M059J (cell line): ENCODE measurements at regions not wholly inside any gene's neighbourhood (a gene's known extent, or its start where the extent isn't known, plus 50 kb on each side); places are given as distances from the start of the nearest gene placed in this dataset.

Experiments used
- DNase-seq: peaks from one replicate; pipeline ENCODE4 v3.0.0-alpha.2; 2012; ENCODE audit warnings: low read depth

DNA sequence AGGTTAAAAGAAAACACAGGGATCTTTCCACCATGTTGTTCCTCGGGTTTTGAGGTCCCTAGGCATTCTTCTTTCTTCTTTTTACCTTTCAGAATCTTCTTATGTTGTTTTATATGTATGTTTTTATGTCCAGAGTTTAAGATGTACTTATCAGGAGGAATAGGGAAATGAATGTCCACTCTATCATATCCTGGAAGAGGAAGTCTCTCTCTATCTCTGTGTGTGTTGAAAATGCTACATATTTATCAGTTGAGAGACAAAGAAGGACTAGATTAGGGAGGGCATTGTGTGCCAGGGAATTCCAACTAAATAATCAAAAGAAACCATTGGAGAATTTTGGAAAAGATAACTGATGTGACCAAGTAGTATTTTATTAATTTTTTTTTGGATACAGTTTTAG, 200.5 kb upstream of the POT1 start:
- DNase-seq = no peak

DNA sequence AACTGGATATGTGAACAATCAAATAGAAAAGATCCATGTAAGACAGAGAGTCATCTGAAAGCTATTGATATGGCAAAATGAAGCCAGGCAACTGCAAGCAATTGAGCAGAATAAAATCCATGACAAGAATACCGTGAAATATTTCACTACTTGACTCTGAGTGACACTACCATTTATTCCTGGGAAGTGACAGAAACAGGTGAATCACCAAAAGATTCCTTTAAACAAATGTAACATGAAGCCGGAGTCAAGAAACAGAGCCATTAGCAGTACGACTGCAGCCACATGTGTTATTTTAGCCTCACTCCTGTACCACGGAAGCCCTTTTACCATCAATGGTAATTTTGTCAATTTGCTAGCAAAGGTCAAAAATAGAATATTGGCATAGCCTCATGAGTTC, 197.7 kb upstream of the POT1 start:
- no peak for DNase-seq

DNA sequence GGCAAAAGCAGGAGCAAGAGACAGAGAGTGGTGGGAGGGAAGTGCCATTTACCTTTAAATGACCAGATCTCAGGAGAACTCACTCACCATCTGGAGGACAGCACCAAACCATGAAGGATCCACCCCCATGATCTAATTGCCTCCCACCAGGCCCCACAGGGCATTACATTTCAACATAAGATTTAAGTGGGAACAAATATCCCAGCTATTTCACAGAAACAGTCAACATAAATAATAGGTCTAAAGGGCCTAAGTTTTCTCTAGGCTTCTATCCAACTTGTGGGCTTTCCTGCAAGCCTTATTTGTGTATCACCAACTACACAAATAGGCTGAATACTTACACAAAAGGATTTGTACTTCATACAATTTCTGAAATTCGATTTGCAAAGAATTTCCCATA, 196.8 kb upstream of the POT1 start:
- no peak for DNase-seq

DNA sequence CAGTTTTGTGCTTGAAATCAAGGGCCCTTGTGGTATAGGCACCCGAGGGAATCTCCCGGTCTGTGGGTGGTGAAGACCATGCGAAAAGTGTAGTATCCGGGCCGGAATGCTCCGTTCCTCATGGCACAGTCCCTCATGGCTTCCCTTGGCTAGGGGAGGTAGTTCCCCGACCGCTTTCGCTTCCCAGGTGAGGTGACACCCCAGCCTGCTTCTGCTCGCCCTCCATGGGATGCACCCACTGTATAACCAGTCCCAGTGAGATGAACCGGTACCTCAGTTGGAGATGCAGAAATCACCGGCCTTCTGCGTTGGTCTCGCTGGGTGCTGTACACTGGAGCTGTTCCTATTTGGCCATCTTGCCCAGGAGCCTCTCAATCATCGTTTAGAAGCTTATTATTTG, 195.7 kb upstream of the POT1 start:
- no peak for DNase-seq

DNA sequence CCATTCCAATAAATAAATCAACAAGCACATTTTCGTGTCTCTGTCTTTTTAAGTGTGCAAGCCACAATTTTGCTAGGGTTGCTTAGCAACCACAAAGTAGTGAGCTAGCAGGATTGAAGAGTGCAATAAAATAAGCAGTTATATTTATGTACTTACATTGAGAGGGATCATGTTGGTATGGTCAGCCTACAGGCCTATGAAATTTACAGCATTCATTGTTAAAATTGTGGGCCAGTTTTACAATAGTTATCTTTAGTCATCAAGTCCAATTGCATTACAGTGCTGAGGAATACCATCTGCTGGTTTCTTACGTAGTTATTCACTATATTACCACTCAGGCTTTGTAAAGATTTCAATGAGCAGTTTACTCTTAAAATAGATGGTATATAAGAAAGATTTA, 192.5 kb upstream of the POT1 start:
- DNase-seq = no peak

DNA sequence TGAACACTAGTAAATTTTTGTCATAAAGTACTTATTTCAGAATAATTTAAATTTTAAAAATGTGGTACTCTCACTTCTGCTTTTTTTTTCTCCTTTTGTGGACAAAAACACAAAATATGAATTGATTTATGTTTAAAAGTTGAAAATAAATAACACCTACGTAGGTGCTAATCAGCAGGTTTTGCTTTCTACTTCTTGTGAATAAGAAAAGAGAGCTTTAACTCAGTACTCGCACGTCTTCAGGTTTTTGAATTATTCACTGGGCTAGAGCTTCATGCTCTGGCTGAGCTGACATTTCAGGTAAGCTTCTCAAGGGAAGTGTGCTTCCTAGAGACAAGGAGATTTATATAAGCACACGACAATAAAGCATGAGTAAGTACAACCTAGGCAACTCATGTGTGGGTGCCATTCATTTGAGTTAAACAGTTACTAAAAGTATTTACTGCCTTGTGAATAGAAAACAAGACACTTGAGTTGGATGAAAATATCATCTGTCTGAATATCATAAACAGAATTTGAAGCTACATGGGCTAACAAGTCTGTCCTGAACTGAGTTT, 190.0 kb upstream of the POT1 start:
- DNase-seq = no peak

DNA sequence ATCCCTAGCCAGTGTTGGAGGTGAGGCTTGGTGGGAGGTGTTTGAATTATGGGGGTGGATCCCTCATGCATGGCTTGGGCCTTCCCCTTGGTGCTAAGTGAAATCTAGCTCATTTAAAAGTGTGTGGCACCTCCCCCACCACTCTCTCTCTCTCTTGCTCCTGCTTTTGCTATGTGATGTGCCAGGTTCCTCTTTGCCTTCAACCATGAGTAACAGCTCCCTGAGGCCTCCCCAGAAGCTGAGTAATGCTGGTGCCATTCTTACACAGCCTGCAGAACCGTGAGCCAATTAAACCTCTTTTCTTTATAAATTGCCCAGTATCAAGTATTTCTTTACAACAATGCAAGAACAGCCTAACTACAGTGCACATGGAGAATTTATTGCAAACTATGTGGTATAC, 188.8 kb upstream of the POT1 start:
- DNase-seq = no peak

DNA sequence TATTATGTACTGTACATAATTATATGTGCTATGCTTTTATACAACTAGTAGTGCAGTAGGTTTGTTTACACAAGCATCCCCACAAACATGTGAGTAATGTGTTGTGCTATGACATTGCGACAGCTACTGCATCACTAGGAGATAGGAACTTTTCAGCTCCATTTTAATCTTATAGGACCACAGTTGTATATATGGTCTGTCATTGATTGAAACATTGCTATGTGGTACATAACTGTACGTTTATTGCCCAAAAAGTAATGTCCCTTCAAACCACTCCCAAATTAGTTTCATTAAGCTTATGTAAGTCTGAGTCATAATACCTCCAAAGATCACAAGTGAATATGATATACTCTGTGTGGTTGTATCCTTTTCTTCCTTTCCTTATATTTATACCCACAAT, 183.2 kb upstream of the POT1 start:
- DNase-seq = no peak

DNA sequence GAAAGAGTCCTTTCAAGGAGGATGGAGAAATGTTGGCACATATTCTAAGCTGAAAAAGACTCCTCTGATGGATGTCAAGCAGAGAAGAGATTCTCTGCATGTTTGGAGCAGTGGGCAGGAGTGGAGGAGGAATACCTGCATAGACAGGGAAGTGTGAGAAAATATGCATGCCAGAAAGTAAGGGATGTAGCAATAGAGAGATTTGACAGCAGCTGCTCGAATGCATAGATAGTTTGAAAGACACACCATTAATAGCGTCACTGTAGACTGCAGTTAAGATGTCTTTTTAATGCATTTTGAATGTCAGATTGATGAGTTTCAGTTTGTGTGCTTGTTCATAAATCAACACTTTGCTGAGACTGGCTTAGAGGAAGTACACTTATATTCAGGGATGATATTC, 169.9 kb upstream of the POT1 start:
- DNase-seq = no peak

DNA sequence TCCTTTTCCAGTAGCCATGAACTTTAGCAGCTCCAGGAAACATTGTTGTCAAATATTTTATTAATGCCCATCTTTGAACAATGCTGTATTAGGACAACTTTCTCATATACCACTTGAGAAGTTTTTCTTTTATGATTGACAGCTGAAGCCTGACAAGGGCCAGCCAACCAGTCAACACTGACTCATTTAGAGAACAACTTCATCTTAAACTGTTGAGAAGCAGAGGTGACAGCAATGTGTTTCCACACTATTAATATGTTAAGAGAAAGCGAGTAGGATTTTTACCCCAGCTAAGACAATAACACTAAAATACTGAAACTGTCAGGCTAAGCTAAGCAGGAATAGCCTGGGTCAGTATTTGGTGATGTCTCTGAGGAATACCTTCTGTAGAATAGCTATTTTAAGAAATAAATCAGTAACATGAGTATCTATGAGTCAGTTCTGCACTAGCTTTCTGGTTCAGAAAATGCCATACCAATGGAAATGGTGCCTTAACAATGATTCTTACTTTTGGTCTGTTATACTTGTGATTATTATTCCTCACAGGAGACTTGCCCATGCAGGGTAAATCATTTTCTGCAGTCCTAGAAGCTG, 168.8 kb upstream of the POT1 start:
- no peak for DNase-seq

DNA sequence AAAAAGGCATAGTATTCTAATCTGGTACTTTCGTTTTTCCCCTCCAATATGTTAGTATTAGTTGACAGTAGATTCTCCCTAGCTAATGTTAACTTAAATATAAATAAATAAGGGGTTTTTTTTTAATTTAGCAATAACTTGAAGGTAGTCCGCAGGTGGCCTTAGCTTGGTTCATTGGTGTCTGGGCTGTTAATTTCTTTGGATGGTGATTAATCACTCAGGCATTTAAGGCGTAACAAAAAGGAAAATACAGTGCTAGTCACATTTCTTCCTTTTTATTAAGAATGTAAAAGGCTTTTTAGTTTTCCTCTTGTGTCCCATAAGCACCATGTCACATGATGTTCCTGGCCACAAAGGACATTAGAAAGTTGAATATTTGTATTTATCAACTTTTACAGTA, 161.0 kb upstream of the POT1 start:
- DNase-seq = peak; percentile 6

DNA sequence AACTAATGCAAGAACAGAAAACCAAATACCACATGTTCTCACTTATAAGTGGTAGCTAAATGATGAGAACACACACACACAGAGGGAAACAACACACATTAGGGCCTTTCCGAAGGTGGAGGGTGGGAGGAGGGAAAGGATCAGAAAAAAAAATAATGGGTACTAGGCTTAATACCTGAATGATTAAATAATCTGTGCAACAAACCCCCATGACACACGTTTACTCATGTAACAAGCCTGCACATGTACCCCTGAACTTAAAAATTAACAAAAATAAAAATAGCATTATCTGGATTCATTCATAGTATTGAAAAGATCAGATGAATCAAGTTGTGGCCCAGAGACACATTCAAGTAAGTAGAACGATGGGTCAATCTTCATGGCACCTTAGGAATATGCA, 159.5 kb upstream of the POT1 start:
- DNase-seq = no peak

DNA sequence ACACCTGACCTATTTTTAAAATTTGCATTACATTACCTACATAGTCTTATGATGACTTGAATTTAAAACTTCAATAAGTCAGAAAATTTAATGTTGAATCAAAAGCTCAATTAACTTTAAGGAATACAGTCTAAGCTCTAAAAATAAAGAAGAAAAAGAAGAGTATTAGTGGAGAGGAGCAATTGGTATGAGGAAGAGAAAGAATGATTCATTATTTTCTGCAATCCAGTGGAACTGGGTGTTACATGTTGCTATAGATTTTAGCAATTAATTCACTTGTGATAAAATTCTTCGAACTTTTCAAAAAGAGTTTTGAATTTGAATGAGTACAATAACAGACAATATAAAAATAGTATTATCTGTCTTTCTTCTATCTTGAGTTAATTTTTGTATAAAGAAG, 158.9 kb upstream of the POT1 start:
- no peak for DNase-seq

DNA sequence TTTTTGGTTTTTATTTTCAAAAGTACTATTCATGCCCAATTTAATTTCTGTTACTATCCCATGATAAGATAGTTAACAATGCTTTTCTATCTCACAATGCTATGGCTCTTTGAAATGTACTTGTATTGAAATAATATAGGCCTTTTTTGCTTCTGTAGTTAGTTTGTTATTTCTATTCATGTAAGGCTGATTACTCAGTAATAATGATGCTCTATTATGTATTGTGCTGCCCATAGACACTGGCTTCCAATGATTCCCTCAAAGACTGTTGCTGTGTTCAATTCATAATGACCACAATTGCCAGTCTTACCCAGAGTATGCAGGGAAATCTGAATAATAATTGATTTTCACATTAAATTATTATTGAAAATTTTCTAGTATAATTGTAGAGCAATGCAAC, 155.5 kb upstream of the POT1 start:
- DNase-seq = no peak

DNA sequence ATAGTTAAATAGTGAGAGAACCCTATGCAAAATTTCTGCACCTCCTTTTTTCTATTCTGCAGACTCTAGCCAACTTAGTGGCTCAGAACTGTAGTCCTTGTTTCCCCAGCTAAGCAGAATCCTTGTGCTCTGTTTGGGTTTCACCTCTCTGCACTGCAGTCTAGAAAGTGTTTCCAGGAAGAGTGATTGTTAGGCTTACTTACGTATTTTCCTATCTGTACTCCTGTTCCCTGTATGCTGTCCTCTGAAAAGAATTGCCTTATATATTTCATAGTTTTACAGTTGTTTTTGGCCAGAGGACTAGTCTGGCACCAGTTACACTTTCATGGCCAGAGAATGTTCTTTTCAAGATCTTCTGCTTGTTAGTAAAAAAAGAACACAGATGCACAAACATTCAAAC, 154.6 kb upstream of the POT1 start:
- no peak for DNase-seq

DNA sequence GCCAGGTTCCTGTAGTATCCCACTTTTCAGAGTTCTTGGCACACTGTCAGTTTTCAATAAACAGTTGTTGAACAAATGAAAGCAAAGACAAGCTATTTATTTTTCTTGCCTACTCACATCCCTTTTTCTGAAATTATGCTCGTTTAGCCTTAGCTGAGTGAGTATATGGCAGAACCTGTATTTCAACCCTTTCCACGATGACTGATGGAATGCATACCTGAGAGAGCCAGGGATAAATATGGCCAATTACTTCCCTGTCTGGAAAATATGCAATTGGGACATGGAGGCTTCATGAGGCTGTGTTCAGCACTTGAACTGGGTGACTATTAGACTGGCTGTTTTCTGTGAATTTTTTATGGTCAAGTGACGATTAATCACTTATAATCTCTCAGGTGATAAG, 144.5 kb upstream of the POT1 start:
- DNase-seq = no peak

DNA sequence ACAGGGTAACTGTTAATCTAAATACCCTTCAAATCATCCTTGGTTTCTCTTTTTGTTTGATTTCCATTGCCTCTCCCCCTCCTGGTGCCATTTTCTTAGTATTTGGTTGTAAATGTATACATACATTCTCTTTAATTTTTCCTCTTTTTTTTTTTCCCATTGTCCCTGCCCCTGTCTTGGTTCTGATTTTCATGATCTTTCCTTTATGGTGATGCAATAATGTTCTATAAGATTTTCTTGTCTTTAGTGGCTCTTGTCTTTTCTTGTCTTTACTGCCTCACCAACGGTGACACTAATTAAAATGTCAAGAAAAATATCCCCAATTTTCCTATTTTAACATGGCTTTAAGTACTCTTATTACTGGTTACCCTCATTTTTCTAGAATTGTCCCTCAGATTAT, 135.9 kb upstream of the POT1 start:
- no peak for DNase-seq

DNA sequence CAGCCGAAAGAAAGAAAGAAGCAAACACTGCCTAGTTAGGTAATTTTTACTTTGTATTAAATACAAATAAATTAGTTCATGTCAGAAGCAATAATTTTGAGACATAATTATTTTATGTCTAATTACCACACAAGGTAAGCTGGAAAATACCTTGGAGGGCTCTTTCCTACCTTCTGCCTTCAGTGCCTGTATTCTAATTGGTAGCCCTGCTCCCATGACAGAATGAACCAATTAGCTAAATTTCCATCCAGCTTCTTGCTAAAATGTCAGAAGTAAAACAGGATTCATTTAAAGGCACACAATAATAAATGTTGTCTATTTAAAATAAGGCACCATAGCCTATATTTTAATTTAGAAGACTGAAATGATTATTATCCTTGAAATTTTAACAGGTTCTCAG, 135.4 kb upstream of the POT1 start:
- DNase-seq = no peak

DNA sequence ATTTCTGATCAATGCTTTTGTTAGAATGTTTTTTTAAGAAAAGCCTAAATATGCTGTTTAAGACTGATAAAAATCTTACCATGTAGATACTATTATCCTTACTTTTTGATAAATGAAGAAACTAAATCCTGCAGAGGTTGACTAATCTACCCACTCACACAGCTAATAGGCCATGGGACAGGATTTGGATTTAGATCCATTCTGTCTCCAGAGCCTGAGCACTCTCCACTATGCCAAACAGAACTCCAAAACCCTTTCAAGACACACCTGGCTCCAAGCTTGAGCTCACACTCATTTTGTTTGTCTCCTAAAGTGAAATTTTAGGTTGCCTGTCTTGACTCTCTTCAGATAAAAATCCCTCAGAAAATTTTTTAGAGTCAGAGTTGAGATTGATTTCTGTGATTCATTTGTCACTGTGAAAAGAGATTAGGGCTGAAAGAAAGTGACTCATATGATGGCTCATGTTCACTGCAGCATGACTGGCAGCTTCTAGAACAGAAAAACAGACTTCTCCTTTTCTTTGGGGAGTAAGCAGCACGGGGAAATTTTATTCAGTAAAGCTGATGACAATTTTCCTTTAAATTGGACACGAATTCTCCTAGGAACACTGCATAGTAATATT, 132.3 kb upstream of the POT1 start:
- peak; percentile 72 for DNase-seq

DNA sequence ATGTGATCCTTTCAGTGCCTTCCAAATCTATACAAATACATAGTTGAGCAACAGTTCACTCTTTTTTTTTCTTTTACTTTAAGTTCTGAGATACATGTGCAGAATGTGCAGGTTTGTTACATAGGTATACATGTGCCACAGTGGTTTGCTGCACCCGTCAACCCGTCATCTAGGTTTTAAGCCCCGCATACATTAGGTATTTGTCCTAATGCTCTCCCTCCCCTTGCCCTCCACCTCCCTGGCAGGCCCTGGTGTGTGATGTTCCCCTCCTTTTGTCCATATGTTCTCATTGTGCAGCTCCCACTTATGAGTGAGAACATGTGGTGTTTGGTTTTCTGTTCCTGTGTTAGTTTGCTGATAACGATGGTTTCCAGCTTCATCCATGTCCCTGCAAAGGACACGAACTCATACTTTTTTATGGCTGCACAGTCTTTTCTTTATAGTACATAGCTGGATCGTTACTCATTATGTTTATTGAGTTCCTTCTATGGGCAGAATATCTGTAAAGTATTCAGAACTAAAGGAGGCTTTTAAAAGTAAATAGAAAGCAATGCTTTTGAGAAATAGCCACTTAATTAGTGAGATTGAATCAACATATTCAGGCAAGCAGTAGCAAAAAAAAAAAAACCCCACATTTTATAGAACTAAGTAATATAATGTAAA, 131.6 kb upstream of the POT1 start:
- DNase-seq = peak; percentile 22

DNA sequence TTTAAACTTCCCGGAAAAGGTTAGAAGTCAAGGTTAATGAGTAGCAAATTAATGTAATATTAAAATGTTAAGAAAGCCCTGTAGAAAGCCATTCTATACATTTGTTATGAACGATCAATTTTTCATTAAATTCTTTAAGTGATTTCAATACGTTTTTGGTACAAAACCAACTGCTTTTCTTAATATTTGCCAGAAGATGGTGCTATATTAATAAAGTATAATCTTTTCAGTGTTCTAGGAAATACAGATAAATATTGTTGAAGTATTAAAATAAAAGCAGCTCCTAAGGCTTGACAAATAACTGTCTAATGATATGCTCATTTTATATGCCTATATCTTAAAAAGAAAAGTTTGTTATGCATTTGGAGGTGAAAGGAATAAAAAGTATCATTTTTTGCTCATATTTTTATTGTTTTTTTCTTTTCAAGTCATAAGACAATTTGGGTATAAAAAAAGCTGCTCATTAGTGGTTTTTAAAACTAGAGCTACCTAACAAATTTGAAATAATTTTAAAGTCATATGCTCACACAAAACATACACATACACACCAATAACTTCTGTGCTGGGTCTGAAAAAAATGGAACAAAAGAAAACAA, 130.3 kb upstream of the POT1 start:
- no peak for DNase-seq

DNA sequence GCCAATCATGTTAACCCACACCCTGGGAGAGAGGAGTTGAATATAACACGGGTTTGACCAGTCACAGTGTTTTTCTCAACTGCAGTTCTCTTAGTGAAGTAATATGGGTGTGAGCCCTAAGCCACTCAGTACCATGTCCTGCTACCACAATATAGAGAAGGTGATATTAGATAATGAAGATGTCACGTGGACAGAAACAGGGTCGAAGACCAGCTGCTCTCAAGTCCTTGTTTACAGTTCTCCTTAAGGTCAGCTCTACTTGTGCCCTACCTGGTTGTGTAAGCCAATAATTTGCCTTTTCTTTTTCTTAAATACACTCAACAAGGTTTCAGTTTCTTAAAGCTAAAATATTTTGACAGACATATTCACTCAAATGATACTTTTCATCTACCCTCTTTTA, 128.3 kb upstream of the POT1 start:
- no peak for DNase-seq

DNA sequence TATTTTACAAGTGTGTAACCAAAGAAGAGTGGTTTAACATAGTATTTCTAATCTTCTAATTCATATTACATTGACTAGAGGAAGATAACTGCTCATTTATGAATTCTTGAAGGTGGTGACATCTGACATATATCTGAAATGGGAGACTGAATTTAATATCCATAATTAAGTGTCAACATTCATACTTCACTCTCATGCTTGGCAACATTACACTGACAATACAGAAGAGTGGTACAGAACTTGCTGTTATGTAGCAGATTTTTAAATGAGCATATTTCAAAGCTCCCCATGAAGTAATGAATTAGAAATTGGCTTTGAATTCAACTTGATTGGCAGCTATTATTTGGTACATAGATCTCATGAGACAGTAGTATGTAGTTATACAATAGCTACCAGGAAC, 125.8 kb upstream of the POT1 start:
- no peak for DNase-seq
